PC-3 (cell line): ENCODE measurements at regions not wholly inside any gene's neighbourhood (a gene's known extent, or its start where the extent isn't known, plus 50 kb on each side); places are given as distances from the start of the nearest gene placed in this dataset.

Experiments
- ATAC-seq: fragments of 200-7000 bp; cut with Tn5 transposase; 2 replicates; pipeline ENCODE4 v1.9.1; 2020; ENCODE audit warnings: mild to moderate bottlenecking, moderate library complexity
- BruUV-seq: library from RNA; stranded (reverse); fragments of 400-500 nt; replicated peaks from 2 replicates; lab custom pipeline; 2021; lab: Mats Ljungman, UMichigan
- CTCF ChIA-PET: fragments of 300-600 bp; sonication (Branson Sonifier 250); formaldehyde crosslinking; loops from one replicate; lab custom pipeline; 2022; ENCODE audit warnings: antibody characterized with exemption; lab: Charles Lee
- POLR2A ChIA-PET: fragments of 300-600 bp; sonication (Branson Sonifier 250); formaldehyde crosslinking; loops from one replicate; lab custom pipeline; 2022; ENCODE audit warnings: antibody characterized with exemption; ENCODE audit not compliant: unreplicated experiment; lab: Charles Lee
- DNase-seq: peaks from one replicate; pipeline ENCODE4 v3.0.0-alpha.2; 2015
- H2AFZ ChIP-seq: fragments of 300-600 bp; sonication (generic); 2 replicates; pipeline ENCODE4 v1.6.0; 2016; ENCODE audit warnings: antibody characterized with exemption, low read length
- H3F3A ChIP-seq: fragments of 300-600 bp; sonication (generic); one replicate; pipeline ENCODE4 v1.6.0; 2017; ENCODE audit warnings: antibody characterized with exemption, low read length, control low read depth, mild to moderate bottlenecking; ENCODE audit not compliant: unreplicated experiment
- H3K27ac ChIP-seq: fragments of 300-600 bp; sonication (generic); 2 replicates; pipeline ENCODE4 v1.5.1; 2016; ENCODE audit warnings: mild to moderate bottlenecking, low read length
- H3K27me3 ChIP-seq: fragments of 300-600 bp; sonication (generic); 2 replicates; pipeline ENCODE4 v1.6.1; 2016; ENCODE audit warnings: low read length, mixed read lengths
- H3K36me3 ChIP-seq: fragments of 300-600 bp; sonication (generic); 2 replicates; pipeline ENCODE4 v1.6.1; 2016; ENCODE audit warnings: low read depth, mixed run types, low read length, mixed read lengths
- H3K4me1 ChIP-seq: fragments of 300-600 bp; sonication (generic); 2 replicates; pipeline ENCODE4 v1.5.1; 2016; ENCODE audit warnings: low read length; ENCODE audit not compliant: insufficient read depth
- H3K4me2 ChIP-seq: fragments of 300-600 bp; sonication (generic); 2 replicates; pipeline ENCODE4 v1.6.0; 2016; ENCODE audit warnings: low read length
- H3K4me3 ChIP-seq: fragments of 300-600 bp; sonication (generic); 2 replicates; pipeline ENCODE4 v1.5.1; 2016; ENCODE audit warnings: mild to moderate bottlenecking, low read length, mixed read lengths
- H3K79me2 ChIP-seq: fragments of 300-600 bp; sonication (generic); 2 replicates; pipeline ENCODE4 v1.6.1; 2017; ENCODE audit warnings: low read length, mixed read lengths
- H3K9ac ChIP-seq: fragments of 300-600 bp; sonication (generic); 2 replicates; pipeline ENCODE4 v1.6.0; 2016; ENCODE audit warnings: mild to moderate bottlenecking, low read length
- H3K9me2 ChIP-seq: fragments of 300-600 bp; sonication (generic); replicated peaks from 2 replicates; pipeline ENCODE4 v1.6.1; 2016; ENCODE audit warnings: mixed run types, low read length, mixed read lengths
- H3K9me3 ChIP-seq: fragments of 300-600 bp; sonication (generic); 2 replicates; pipeline ENCODE4 v1.6.1; 2016; ENCODE audit warnings: low read length, mixed read lengths
- H4K20me1 ChIP-seq: fragments of 300-600 bp; sonication (generic); 2 replicates; pipeline ENCODE4 v1.6.1; 2016; ENCODE audit warnings: low read length, mixed read lengths
- CTCF ChIP-seq: fragments of 300-600 bp; sonication (generic); conservative IDR thresholded peaks from 2 replicates; pipeline ENCODE4 v1.5.1; 2017; ENCODE audit warnings: antibody characterized with exemption, low read depth, mild to moderate bottlenecking, low read length
- EZH2 ChIP-seq: fragments of 300-600 bp; sonication (generic); IDR thresholded peaks from one replicate; pipeline ENCODE4 v1.6.1; 2017; ENCODE audit warnings: antibody characterized with exemption, mild to moderate bottlenecking, low read length; ENCODE audit not compliant: unreplicated experiment
- EZH2phosphoT487 ChIP-seq: fragments of 300-600 bp; sonication (generic); IDR thresholded peaks from 2 replicates; pipeline ENCODE4 v1.6.1; 2018; ENCODE audit warnings: mild to moderate bottlenecking, antibody characterized with exemption, low read length, borderline replicate concordance
- intact Hi-C: fragments of 100-400 bp; cut with micrococcal nuclease; formaldehyde crosslinking; loops from 2 replicates; pipeline ENCODE4 v1.9.0; 2023

- H3K36me3 ChIP-seq: no peaks in the 10 kb centered on the region
- no peak overlapping the region for H3K27ac ChIP-seq
- H3K4me1 ChIP-seq: peaks cover 8% of the 10 kb centered on the region; the same call in 1 of the 2 replicates
- POLR2A ChIA-PET: no interaction called here
- DNase-seq (no peak), ATAC-seq (no peak)
- no peak overlapping the region for H3K9ac ChIP-seq
- CTCF ChIA-PET: interaction anchor here (0.6 kb wide), 1 partner anchor 149 kb away, joined by 3 read pairs; no protein-coding TSS in a partner anchor
- no peaks in the 10 kb centered on the region for H3K9me3 ChIP-seq
- no peak overlapping the region for H2AFZ ChIP-seq
- no peak overlapping the region for H3K4me3 ChIP-seq
- no peak for TF ChIP-seq EZH2phosphoT487
- no peak for TF ChIP-seq EZH2
- TF ChIP-seq CTCF: no peak
- H3F3A ChIP-seq: no peaks in the 10 kb centered on the region
- no peaks in the 10 kb centered on the region for H4K20me1 ChIP-seq
- H3K79me2 ChIP-seq: no peaks in the 10 kb centered on the region
- no TSS peak for BruUV-seq
- H3K4me2 ChIP-seq: no peak overlapping the region
- no peaks in the 10 kb centered on the region for H3K9me2 ChIP-seq
- no peaks in the 10 kb centered on the region for H3K27me3 ChIP-seq
- intact Hi-C loops: loop anchor here (10.0 kb wide), 1 partner anchor 147 kb away; no protein-coding TSS in a partner anchor
Measured at GRCh38 chr4:124337874-124338273, 374.7 kb downstream of the ANKRD50 start.

GRCh38 chr4:124343661-124344171 is 368.8 kb downstream of the ANKRD50 start:
- Histone ChIP-seq H3K79me2 (no peaks in the 10 kb centered on the region), H2AFZ (no peak overlapping the region), H3K4me3 (no peak overlapping the region), H3K4me1 (no peaks in the 10 kb centered on the region), H3K4me2 (no peak overlapping the region), H3K27ac (no peak overlapping the region), H3K9me2 (no peaks in the 10 kb centered on the region), H3K36me3 (no peaks in the 10 kb centered on the region), H3K9me3 (no peaks in the 10 kb centered on the region), H3F3A (no peaks in the 10 kb centered on the region), H3K27me3 (no peaks in the 10 kb centered on the region), H3K9ac (no peak overlapping the region), H4K20me1 (no peaks in the 10 kb centered on the region)
- CTCF ChIA-PET: no interaction called here
- ATAC-seq (no peak), DNase-seq (no peak)
- intact Hi-C loops: no loop called here
- POLR2A ChIA-PET: no interaction called here
- BruUV-seq: no TSS peak
- no peak for TF ChIP-seq CTCF
- TF ChIP-seq EZH2phosphoT487: no peak
- TF ChIP-seq EZH2: no peak

DNA sequence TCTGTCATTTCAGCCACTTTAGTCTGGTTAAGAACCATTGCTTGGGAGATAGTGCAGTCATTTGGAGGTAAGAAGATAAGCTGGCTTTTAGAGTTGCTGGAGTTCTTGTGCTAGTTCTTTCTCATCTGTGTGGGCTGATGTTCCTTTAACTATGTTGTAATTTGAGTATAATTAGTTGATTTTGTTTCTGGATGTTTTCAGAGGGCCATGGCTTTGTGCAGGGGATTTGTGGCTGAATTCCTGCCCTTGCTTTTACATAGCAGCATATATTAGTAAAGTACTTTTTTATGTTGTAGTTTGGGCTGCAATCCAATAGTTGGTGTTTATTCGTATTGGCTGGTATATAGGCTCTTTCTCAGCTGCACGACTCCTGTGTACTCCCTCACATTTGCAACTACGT is 339.6 kb downstream of the ANKRD50 start:
- Histone ChIP-seq H3K4me3 (no peak overlapping the region), H3K4me2 (no peak overlapping the region), H3K9ac (no peak overlapping the region), H2AFZ (no peak overlapping the region), H3K27me3 (no peaks in the 10 kb centered on the region), H4K20me1 (no peaks in the 10 kb centered on the region), H3K27ac (no peak overlapping the region), H3K9me3 (no peaks in the 10 kb centered on the region), H3K9me2 (no peaks in the 10 kb centered on the region), H3K4me1 (no peaks in the 10 kb centered on the region), H3F3A (no peaks in the 10 kb centered on the region), H3K36me3 (no peaks in the 10 kb centered on the region), H3K79me2 (no peaks in the 10 kb centered on the region)
- TF ChIP-seq EZH2 (no peak), CTCF (no peak)
- DNase-seq: no peak
- CTCF ChIA-PET: no interaction called here
- BruUV-seq: no TSS peak
- intact Hi-C loops: no loop called here
- ATAC-seq: no peak
- POLR2A ChIA-PET: no interaction called here
